GM23248 (cell line): ENCODE measurements at regions not wholly inside any gene's neighbourhood (a gene's known extent, or its start where the extent isn't known, plus 50 kb on each side); places are given as distances from the start of the nearest gene placed in this dataset.

ENCODE experiments used
- EZH2 ChIP-seq: fragments of 200-600 bp; sonication (generic); IDR thresholded peaks from 2 replicates; pipeline ENCODE4 v1.6.1; 2018; ENCODE audit warnings: antibody characterized with exemption, mild to moderate bottlenecking; ENCODE audit not compliant: insufficient read depth, poor library complexity, severe bottlenecking
- EZH2phosphoT487 ChIP-seq: fragments of 200-600 bp; sonication (generic); IDR thresholded peaks from 2 replicates; pipeline ENCODE4 v1.6.1; 2018; ENCODE audit warnings: antibody characterized with exemption, moderate library complexity, mild to moderate bottlenecking, low read depth; ENCODE audit not compliant: insufficient read depth

DNA sequence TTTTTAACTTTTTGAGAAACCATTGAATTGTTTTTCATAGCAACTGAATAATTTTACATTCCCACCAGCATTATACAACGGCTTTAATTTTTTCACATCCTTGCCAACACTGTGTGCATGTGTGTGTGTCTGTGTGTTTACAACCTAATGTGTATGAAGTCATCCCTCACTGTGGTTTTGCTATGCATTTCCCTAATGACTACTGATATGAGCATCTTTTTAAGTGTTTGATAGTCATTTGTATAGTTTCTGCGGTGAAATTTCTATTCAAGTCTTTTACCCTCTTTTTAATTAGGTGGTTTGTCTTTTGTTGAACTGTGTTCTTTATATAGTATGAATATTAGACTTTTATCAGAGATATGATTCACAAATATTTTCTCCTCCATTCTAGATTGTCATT is 263.1 kb upstream of the COX7C start:
- TF ChIP-seq EZH2phosphoT487, result no peak
- TF ChIP-seq EZH2, result no peak
